Astrocyte (in vitro differentiated cells and primary cell): ENCODE measurements at regions not wholly inside any gene's neighbourhood (a gene's known extent, or its start where the extent isn't known, plus 50 kb on each side); places are given as distances from the start of the nearest gene placed in this dataset.

Source experiments
- EZH2 ChIP-seq: IDR thresholded peaks from 2 replicates; pipeline ENCODE4 v1.6.1; 2012; ENCODE audit warnings: mild to moderate bottlenecking, low read length, inconsistent platforms; ENCODE audit not compliant: insufficient read depth
- TF ChIP-seq, protein P1 (sequence below): IDR thresholded peaks from 2 replicates; pipeline ENCODE4 v1.5.1; 2011; ENCODE audit warnings: low read depth, mild to moderate bottlenecking, inconsistent platforms, low read length, moderate library complexity; ENCODE audit not compliant: insufficient read depth

DNA sequence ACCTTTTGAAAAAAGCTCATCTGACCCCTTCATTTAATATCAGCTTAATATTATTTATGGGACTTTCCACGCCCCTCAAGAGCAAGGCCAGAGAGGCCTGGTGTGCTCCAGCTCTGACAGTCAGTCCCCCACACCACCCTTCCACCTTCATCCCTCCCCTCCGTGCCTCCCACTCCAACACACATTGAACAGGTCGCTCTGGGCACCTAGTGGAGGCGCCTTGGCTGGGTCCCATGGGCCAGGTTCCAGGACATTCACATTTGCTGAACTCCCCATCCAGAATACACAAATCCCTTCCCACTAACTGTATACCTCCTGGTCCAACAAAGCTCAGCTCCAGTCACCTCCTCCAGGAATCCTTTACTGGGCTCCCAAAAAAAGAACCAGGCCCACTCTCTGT, 137.5 kb downstream of the BCOR start:
- TF ChIP-seq, protein P1, sequence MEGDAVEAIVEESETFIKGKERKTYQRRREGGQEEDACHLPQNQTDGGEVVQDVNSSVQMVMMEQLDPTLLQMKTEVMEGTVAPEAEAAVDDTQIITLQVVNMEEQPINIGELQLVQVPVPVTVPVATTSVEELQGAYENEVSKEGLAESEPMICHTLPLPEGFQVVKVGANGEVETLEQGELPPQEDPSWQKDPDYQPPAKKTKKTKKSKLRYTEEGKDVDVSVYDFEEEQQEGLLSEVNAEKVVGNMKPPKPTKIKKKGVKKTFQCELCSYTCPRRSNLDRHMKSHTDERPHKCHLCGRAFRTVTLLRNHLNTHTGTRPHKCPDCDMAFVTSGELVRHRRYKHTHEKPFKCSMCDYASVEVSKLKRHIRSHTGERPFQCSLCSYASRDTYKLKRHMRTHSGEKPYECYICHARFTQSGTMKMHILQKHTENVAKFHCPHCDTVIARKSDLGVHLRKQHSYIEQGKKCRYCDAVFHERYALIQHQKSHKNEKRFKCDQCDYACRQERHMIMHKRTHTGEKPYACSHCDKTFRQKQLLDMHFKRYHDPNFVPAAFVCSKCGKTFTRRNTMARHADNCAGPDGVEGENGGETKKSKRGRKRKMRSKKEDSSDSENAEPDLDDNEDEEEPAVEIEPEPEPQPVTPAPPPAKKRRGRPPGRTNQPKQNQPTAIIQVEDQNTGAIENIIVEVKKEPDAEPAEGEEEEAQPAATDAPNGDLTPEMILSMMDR, result no peak
- no peak for TF ChIP-seq EZH2
